Natural killer cell (primary cell): ENCODE measurements at regions not wholly inside any gene's neighbourhood (a gene's known extent, or its start where the extent isn't known, plus 50 kb on each side); places are given as distances from the start of the nearest gene placed in this dataset.

Experiments used
- ATAC-seq, 3 donors: fragments of 150-1000 bp in 2 of 3; fragments of 200-7000 bp in 1 of 3; cut with Tn5 transposase; 1 replicate in 1 of 3; 2 replicates in 2 of 3; pipeline ENCODE4 v1.10.0; 2021; ENCODE audit warnings: mild to moderate bottlenecking in 2 of 3, moderate library complexity in 2 of 3
- DNase-seq, 2 donors: peaks; one replicate each; pipeline versions ENCODE4 v3.0.0 to v3.0.0-alpha.2; 2013 to 2021; ENCODE audit warnings: mixed read lengths in 1 of 2
- H3K27ac ChIP-seq: one replicate; pipeline ENCODE4 v1.5.1; 2013; ENCODE audit warnings: mild to moderate bottlenecking, low read length
- H3K27me3 ChIP-seq: one replicate; pipeline ENCODE4 v1.6.1; 2013; ENCODE audit warnings: low read length; ENCODE audit not compliant: control insufficient read depth, insufficient read depth
- H3K36me3 ChIP-seq: one replicate; pipeline ENCODE4 v1.6.1; 2013; ENCODE audit warnings: low read length; ENCODE audit not compliant: control insufficient read depth, insufficient read depth
- H3K4me1 ChIP-seq: one replicate; pipeline ENCODE4 v1.6.1; 2013; ENCODE audit warnings: low read length; ENCODE audit not compliant: control insufficient read depth, insufficient read depth
- H3K4me3 ChIP-seq: one replicate; pipeline ENCODE4 v1.5.1; 2013; ENCODE audit warnings: low read length
- H3K9me3 ChIP-seq: one replicate; pipeline ENCODE4 v1.6.1; 2013; ENCODE audit warnings: low read length; ENCODE audit not compliant: control insufficient read depth, insufficient read depth
- H3K27ac Mint-ChIP-seq, 2 donors: one replicate each; pipeline ENCODE4 v1.8.0; 2022; ENCODE audit warnings: mild to moderate bottlenecking in 2 of 2, mixed read lengths in 2 of 2, moderate library complexity in 1 of 2
- H3K27me3 Mint-ChIP-seq, 2 donors: one replicate each; pipeline ENCODE4 v1.8.0; 2022; ENCODE audit warnings: low read depth in 2 of 2, mixed read lengths in 2 of 2
- H3K36me3 Mint-ChIP-seq: one replicate; pipeline ENCODE4 v1.8.0; 2022; ENCODE audit warnings: mixed read lengths
- H3K4me1 Mint-ChIP-seq, 2 donors: one replicate each; pipeline ENCODE4 v1.8.0; 2022; ENCODE audit warnings: mixed read lengths in 2 of 2
- H3K4me3 Mint-ChIP-seq: one replicate; pipeline ENCODE4 v1.8.0; 2022; ENCODE audit warnings: mild to moderate bottlenecking, moderate library complexity, mixed read lengths
- H3K9me3 Mint-ChIP-seq, 2 donors: one replicate each; pipeline ENCODE4 v1.8.0; 2022; ENCODE audit warnings: mixed read lengths in 2 of 2
- CTCF ChIP-seq: fragments of 200-600 bp; IDR thresholded peaks from one replicate; pipeline ENCODE4 v1.8.0; 2022; ENCODE audit warnings: antibody characterized with exemption
- WGBS: methylation state at CpG from one replicate; pipeline ENCODE4 v1.1.7; 2013; ENCODE audit warnings: missing lambda C conversion rate; ENCODE audit not compliant: insufficient coverage; 5-methylcytosine and 5-hydroxymethylcytosine counted together
- intact Hi-C: fragments of 100-400 bp; cut with micrococcal nuclease; formaldehyde crosslinking; loops from one replicate; pipeline ENCODE4 v1.14.2; 2022

- Histone ChIP-seq H3K9me3 (no peaks in the 10 kb centered on the region), H3K36me3 (no peaks in the 10 kb centered on the region), H3K27me3 (no peaks in the 10 kb centered on the region), H3K27ac (no peak overlapping the region), H3K4me3 (no peak overlapping the region), H3K4me1 (no peaks in the 10 kb centered on the region)
- Mint-ChIP-seq H3K27ac (no peak overlapping the region), H3K4me1 (no peaks in the 10 kb centered on the region), H3K36me3 (no peaks in the 10 kb centered on the region), H3K27me3 (no peaks in the 10 kb centered on the region), H3K4me3 (no peak overlapping the region), H3K9me3 (peaks cover 11 to 18% of the 10 kb centered on the region in 2 donors)
- DNase-seq (no peak), ATAC-seq (no peak)
- WGBS, result 73% methylated on average over 5 of the region's 5 CpGs
- no peak for TF ChIP-seq CTCF
- intact Hi-C loops, result no loop called here
Measured at GRCh38 chr1:177343445-177343844, 172.7 kb downstream of the BRINP2 start.

GRCh38 chr1:177341773-177342172 is 171.0 kb downstream of the BRINP2 start:
- WGBS, result 68% methylated on average over 4 of the region's 4 CpGs
- intact Hi-C loops, result no loop called here
- no peak overlapping the region for H3K27ac Mint-ChIP-seq
- no peak for TF ChIP-seq CTCF
- Histone ChIP-seq H3K27me3 (no peaks in the 10 kb centered on the region), H3K36me3 (no peaks in the 10 kb centered on the region), H3K27ac (no peak overlapping the region), H3K4me3 (no peak overlapping the region), H3K9me3 (no peaks in the 10 kb centered on the region), H3K4me1 (no peaks in the 10 kb centered on the region)
- H3K36me3 Mint-ChIP-seq, result no peaks in the 10 kb centered on the region
- H3K9me3 Mint-ChIP-seq, result peaks cover 13 to 18% of the 10 kb centered on the region in 2 donors
- H3K27me3 Mint-ChIP-seq, result no peaks in the 10 kb centered on the region
- no peak for ATAC-seq
- H3K4me1 Mint-ChIP-seq, result no peaks in the 10 kb centered on the region
- H3K4me3 Mint-ChIP-seq, result no peak overlapping the region
- DNase-seq, result no peak

GRCh38 chr1:177340601-177341067 is 169.9 kb downstream of the BRINP2 start:
- no peaks in the 10 kb centered on the region for H3K36me3 Mint-ChIP-seq
- peaks cover 13 to 16% of the 10 kb centered on the region in 2 donors for H3K9me3 Mint-ChIP-seq
- Histone ChIP-seq H3K4me1 (no peaks in the 10 kb centered on the region), H3K9me3 (no peaks in the 10 kb centered on the region), H3K4me3 (no peak overlapping the region), H3K27ac (no peak overlapping the region), H3K36me3 (no peaks in the 10 kb centered on the region), H3K27me3 (no peaks in the 10 kb centered on the region)
- no peak for DNase-seq
- no peak for ATAC-seq
- intact Hi-C loops, result no loop called here
- WGBS, result 71% methylated on average over 10 of the region's 10 CpGs
- no peak for TF ChIP-seq CTCF
- H3K27me3 Mint-ChIP-seq, result no peaks in the 10 kb centered on the region
- H3K4me1 Mint-ChIP-seq, result no peaks in the 10 kb centered on the region
- H3K4me3 Mint-ChIP-seq, result no peak overlapping the region
- H3K27ac Mint-ChIP-seq, result no peak overlapping the region

GRCh38 chr1:177338376-177338775 is 167.6 kb downstream of the BRINP2 start:
- no peak overlapping the region for H3K27ac Mint-ChIP-seq
- TF ChIP-seq CTCF, result no peak
- Histone ChIP-seq H3K27me3 (no peaks in the 10 kb centered on the region), H3K27ac (no peak overlapping the region), H3K4me1 (no peaks in the 10 kb centered on the region), H3K36me3 (no peaks in the 10 kb centered on the region), H3K9me3 (no peaks in the 10 kb centered on the region), H3K4me3 (no peak overlapping the region)
- intact Hi-C loops, result no loop called here
- no peaks in the 10 kb centered on the region for H3K4me1 Mint-ChIP-seq
- no peak overlapping the region for H3K4me3 Mint-ChIP-seq
- no peaks in the 10 kb centered on the region for H3K36me3 Mint-ChIP-seq
- ATAC-seq, result no peak
- H3K27me3 Mint-ChIP-seq, result no peaks in the 10 kb centered on the region
- no CpG with 5 or more reads among the region's 1 CpG for WGBS
- peaks cover 10 to 13% of the 10 kb centered on the region in 2 donors for H3K9me3 Mint-ChIP-seq
- DNase-seq, result no peak
